ENCODE measurements at regions not wholly inside any gene's neighbourhood (a gene's known extent, or its start where the extent isn't known, plus 50 kb on each side); places are given as distances from the start of the nearest gene placed in this dataset.
"Not testable (repeated sequence)": the region's sequence is repeated elsewhere in the genome, so short reads cannot be mapped to it uniquely, and the experiment has no call there.

- FAIRE-seq = peak; percentile 76
- TF ChIP-seq SPI1 (IDR thresholded peaks at IDR 0.05; ENCODE audit: low read depth, low read length) = peak; percentile 87
- DNase-seq (ENCODE audit: insufficient read length, low spot score) = not testable (repeated sequence)
These were observed 93.2 kb upstream of the GRIN2A start for GRCh38 chr16:10275214-10275996.

GRCh38 chr16:10277597-10277996 is 95.4 kb upstream of the GRIN2A start:
- DNase-seq (ENCODE audit: insufficient read length, low spot score) = no peak
- TF ChIP-seq POLR2AphosphoS5 (IDR thresholded peaks at IDR 0.05; ENCODE audit: low read depth, low read length) (no peak), TAF1 (IDR thresholded peaks at IDR 0.05; ENCODE audit: low read depth, low read length) (no peak), POU2F2 (IDR thresholded peaks at IDR 0.05; ENCODE audit: low read depth, low read length) (no peak), SPI1 (IDR thresholded peaks at IDR 0.05; ENCODE audit: low read depth, low read length) (no peak), POLR2A (IDR thresholded peaks at IDR 0.05; ENCODE audit: low read depth, low read length) (no peak), PAX5 (IDR thresholded peaks at IDR 0.05; ENCODE audit: insufficient read depth, low read length, severe bottlenecking) (no peak)
- FAIRE-seq = no peak

GRCh38 chr16:10280262-10281170 is 98.3 kb upstream of the GRIN2A start:
- TF ChIP-seq POLR2AphosphoS5 (IDR thresholded peaks at IDR 0.05; ENCODE audit: low read depth, low read length) (no peak), SPI1 (IDR thresholded peaks at IDR 0.05; ENCODE audit: low read depth, low read length) (no peak), TAF1 (IDR thresholded peaks at IDR 0.05; ENCODE audit: low read depth, low read length) (no peak), PAX5 (IDR thresholded peaks at IDR 0.05; ENCODE audit: insufficient read depth, low read length, severe bottlenecking) (no peak), POU2F2 (IDR thresholded peaks at IDR 0.05; ENCODE audit: low read depth, low read length) (no peak), POLR2A (IDR thresholded peaks at IDR 0.05; ENCODE audit: low read depth, low read length) (no peak)
- FAIRE-seq = peak; percentile 16
- DNase-seq (ENCODE audit: insufficient read length, low spot score) = no peak

- FAIRE-seq (no peak), DNase-seq (ENCODE audit: insufficient read length, low spot score) (no peak)
- TF ChIP-seq POLR2AphosphoS5 (IDR thresholded peaks at IDR 0.05; ENCODE audit: low read depth, low read length) (no peak), PAX5 (IDR thresholded peaks at IDR 0.05; ENCODE audit: insufficient read depth, low read length, severe bottlenecking) (no peak), SPI1 (IDR thresholded peaks at IDR 0.05; ENCODE audit: low read depth, low read length) (no peak), POU2F2 (IDR thresholded peaks at IDR 0.05; ENCODE audit: low read depth, low read length) (no peak), POLR2A (IDR thresholded peaks at IDR 0.05; ENCODE audit: low read depth, low read length) (no peak), TAF1 (IDR thresholded peaks at IDR 0.05; ENCODE audit: low read depth, low read length) (no peak)
These were observed 100.1 kb upstream of the GRIN2A start for GRCh38 chr16:10282367-10282766.

GRCh38 chr16:10283246-10283645 is 101.0 kb upstream of the GRIN2A start:
- not testable (repeated sequence) for DNase-seq (ENCODE audit: insufficient read length, low spot score); FAIRE-seq

GRCh38 chr16:10290467-10291105 is 95.3 kb upstream of the ATF7IP2 start:
- not testable (repeated sequence) for DNase-seq (ENCODE audit: insufficient read length, low spot score); FAIRE-seq

- DNase-seq (ENCODE audit: insufficient read length, low spot score); FAIRE-seq: not testable (repeated sequence)
These were observed 93.7 kb upstream of the ATF7IP2 start for GRCh38 chr16:10292197-10292596.

- not testable (repeated sequence) for FAIRE-seq
These were observed 92.9 kb upstream of the ATF7IP2 start for GRCh38 chr16:10292976-10293375.

GRCh38 chr16:10294153-10294552 is 91.7 kb upstream of the ATF7IP2 start:
- DNase-seq (ENCODE audit: insufficient read length, low spot score); FAIRE-seq: not testable (repeated sequence)

More at GRCh38 chr16:10292976-10293375, 92.9 kb upstream of the ATF7IP2 start:
- DNase-seq (ENCODE audit: insufficient read length, low spot score) = not testable (repeated sequence)

- FAIRE-seq (peak; percentile 16), DNase-seq (ENCODE audit: insufficient read length, low spot score) (no peak)
- TF ChIP-seq POLR2AphosphoS5 (IDR thresholded peaks at IDR 0.05; ENCODE audit: low read depth, low read length) (no peak), PAX5 (IDR thresholded peaks at IDR 0.05; ENCODE audit: insufficient read depth, low read length, severe bottlenecking) (no peak), SPI1 (IDR thresholded peaks at IDR 0.05; ENCODE audit: low read depth, low read length) (no peak), POU2F2 (IDR thresholded peaks at IDR 0.05; ENCODE audit: low read depth, low read length) (no peak), TAF1 (IDR thresholded peaks at IDR 0.05; ENCODE audit: low read depth, low read length) (no peak), POLR2A (IDR thresholded peaks at IDR 0.05; ENCODE audit: low read depth, low read length) (no peak)
These were observed 88.9 kb upstream of the ATF7IP2 start for GRCh38 chr16:10296956-10297340.

All from GM12891 (cell line).